Upper lobe of left lung (tissue), 6 donors: ENCODE measurements at regions not wholly inside any gene's neighbourhood (a gene's known extent, or its start where the extent isn't known, plus 50 kb on each side); places are given as distances from the start of the nearest gene placed in this dataset.

ENCODE experiments used
- ATAC-seq, 2 donors: fragments of 200-7000 bp; cut with Tn5 transposase; one replicate each; pipeline ENCODE4 v1.9.1; 2022; ENCODE audit warnings: mild to moderate bottlenecking in 2 of 2, moderate library complexity in 2 of 2; ENCODE audit not compliant: low FRiP score in 2 of 2
- DNase-seq, 2 donors: peaks; one replicate each; pipeline ENCODE4 v3.0.0-alpha.2; 2019 to 2020
- H3K27ac ChIP-seq, 4 donors: fragments of 200-600 bp; sonication (generic); one replicate each; pipeline ENCODE4 v1.5.1; 2016 to 2019
- H3K27me3 ChIP-seq, 4 donors: fragments of 200-600 bp; sonication (generic); one replicate each; pipeline ENCODE4 v1.5.1; 2017 to 2019
- H3K36me3 ChIP-seq, 4 donors: fragments of 200-600 bp; sonication (generic); one replicate each; pipeline ENCODE4 v1.5.1; 2016 to 2019
- H3K4me1 ChIP-seq, 4 donors: fragments of 200-600 bp; sonication (generic); one replicate each; pipeline ENCODE4 v1.5.1; 2018 to 2019
- H3K4me3 ChIP-seq, 4 donors: fragments of 200-600 bp; sonication (generic); one replicate each; pipeline ENCODE4 v1.5.1; 2017 to 2019; ENCODE audit warnings: mild to moderate bottlenecking in 2 of 4, moderate library complexity in 1 of 4
- H3K9me3 ChIP-seq, 4 donors: fragments of 200-600 bp; sonication (generic); one replicate each; pipeline ENCODE4 v1.5.1; 2018 to 2019
- EP300 ChIP-seq, 4 donors: sonication (generic); formaldehyde crosslinking; IDR thresholded peaks; one replicate each; pipeline ENCODE4 v1.5.1; 2017; ENCODE audit warnings: antibody characterized with exemption in 4 of 4, control low read depth in 2 of 4
- POLR2A ChIP-seq, 4 donors: fragments of 450-650 bp; IDR thresholded peaks; one replicate each; pipeline ENCODE4 v1.5.1; 2016 to 2017; ENCODE audit warnings: antibody characterized with exemption in 4 of 4, mild to moderate bottlenecking in 2 of 4
- POLR2AphosphoS5 ChIP-seq, 2 donors: sonication (generic); formaldehyde crosslinking; IDR thresholded peaks; one replicate each; pipeline ENCODE4 v1.5.1; 2017; ENCODE audit warnings: antibody characterized with exemption in 2 of 2
- WGBS, 2 donors: methylation state at CpG; one replicate each; pipeline ENCODE4 v1.1.5; 2017 to 2018; 5-methylcytosine and 5-hydroxymethylcytosine counted together
- TF ChIP-seq, protein P1 (sequence below), 6 experiments: fragments of 450-650 bp in 4 of 6; fragments of 200-600 bp in 2 of 6; sonication (generic) in 2 of 6; IDR thresholded peaks; one replicate each; pipeline ENCODE4 v1.5.1; 2016 to 2019; ENCODE audit warnings: antibody characterized with exemption in 6 of 6
- donor health status: DM: no; HTN: no; CAD: no; lungs with moderate emphysema.
- donor health status: DM: no; HTN: yes; CAD: no; lungs with severe emphysema.

DNA sequence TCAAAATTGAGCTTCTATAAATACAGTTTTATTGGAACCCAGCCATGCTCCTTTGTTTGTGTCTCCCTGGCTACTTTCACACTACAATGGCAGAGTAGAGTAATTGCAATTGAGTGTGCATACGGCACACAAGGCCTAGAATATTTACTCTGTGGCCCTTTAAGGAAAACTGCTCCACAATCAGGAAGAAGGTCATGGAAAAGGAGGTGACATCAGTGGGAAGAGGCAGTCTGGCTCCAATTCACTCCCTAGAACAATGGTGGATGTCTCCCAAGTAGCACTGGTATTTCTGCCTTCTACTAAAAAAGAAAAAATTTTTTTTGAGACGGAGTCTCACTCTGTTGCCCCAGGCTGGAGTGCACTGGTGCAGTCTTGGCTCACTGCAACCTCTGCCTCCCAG, 51.3 kb downstream of the KRTAP19-8 start:
- H3K27ac ChIP-seq, result no peak overlapping the region
- ATAC-seq (no peak), DNase-seq (no peak)

DNA sequence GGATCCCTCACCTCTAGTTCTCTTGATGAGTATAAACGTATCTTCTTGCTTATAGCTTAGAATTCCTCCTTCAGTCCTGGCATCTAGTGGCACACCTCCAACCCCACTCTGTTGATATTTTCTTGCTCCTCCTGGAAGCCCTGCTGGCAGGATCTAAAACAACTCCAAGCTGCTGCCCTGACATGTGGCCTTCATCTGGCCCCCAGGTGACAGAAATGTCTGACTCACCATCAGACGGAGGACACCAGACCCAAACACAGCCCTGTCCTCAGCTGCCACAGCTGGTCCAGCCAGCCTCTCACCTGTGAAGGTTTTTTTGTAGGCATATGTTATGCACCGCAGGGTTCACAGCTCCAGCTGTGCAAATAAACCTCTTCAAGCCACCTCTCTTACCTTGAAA, 53.4 kb downstream of the KRTAP19-8 start:
- Histone ChIP-seq H3K36me3 (no peaks in the 10 kb centered on the region), H3K27ac (no peak overlapping the region), H3K4me1 (no peaks in the 10 kb centered on the region), H3K9me3 (no peaks in the 10 kb centered on the region), H3K4me3 (no peak overlapping the region), H3K27me3 (no peaks in the 10 kb centered on the region)
- DNase-seq (no peak), ATAC-seq (no peak)
- 53 to 64% methylated on average over 3 of the region's 3 CpGs for WGBS, 2 donors
- no peak for TF ChIP-seq POLR2A (IDR thresholded peaks at IDR 0.05)
- TF ChIP-seq, protein P1, sequence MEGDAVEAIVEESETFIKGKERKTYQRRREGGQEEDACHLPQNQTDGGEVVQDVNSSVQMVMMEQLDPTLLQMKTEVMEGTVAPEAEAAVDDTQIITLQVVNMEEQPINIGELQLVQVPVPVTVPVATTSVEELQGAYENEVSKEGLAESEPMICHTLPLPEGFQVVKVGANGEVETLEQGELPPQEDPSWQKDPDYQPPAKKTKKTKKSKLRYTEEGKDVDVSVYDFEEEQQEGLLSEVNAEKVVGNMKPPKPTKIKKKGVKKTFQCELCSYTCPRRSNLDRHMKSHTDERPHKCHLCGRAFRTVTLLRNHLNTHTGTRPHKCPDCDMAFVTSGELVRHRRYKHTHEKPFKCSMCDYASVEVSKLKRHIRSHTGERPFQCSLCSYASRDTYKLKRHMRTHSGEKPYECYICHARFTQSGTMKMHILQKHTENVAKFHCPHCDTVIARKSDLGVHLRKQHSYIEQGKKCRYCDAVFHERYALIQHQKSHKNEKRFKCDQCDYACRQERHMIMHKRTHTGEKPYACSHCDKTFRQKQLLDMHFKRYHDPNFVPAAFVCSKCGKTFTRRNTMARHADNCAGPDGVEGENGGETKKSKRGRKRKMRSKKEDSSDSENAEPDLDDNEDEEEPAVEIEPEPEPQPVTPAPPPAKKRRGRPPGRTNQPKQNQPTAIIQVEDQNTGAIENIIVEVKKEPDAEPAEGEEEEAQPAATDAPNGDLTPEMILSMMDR (IDR thresholded peaks at IDR 0.05), result no peak

More for the DNA sequence above, 51.3 kb downstream of the KRTAP19-8 start:
- no peak for TF ChIP-seq POLR2AphosphoS5 (IDR thresholded peaks at IDR 0.05)
- no peak for TF ChIP-seq POLR2A (IDR thresholded peaks at IDR 0.05)
- TF ChIP-seq EP300 (IDR thresholded peaks at IDR 0.05), result no peak
- TF ChIP-seq, protein P1 (IDR thresholded peaks at IDR 0.05), result no peak
- Histone ChIP-seq H3K9me3 (no peaks in the 10 kb centered on the region), H3K4me3 (no peak overlapping the region), H3K27me3 (no peaks in the 10 kb centered on the region), H3K4me1 (no peaks in the 10 kb centered on the region), H3K36me3 (no peaks in the 10 kb centered on the region)
- 58 to 62% methylated on average over 2 of the region's 2 CpGs for WGBS, 2 donors

DNA sequence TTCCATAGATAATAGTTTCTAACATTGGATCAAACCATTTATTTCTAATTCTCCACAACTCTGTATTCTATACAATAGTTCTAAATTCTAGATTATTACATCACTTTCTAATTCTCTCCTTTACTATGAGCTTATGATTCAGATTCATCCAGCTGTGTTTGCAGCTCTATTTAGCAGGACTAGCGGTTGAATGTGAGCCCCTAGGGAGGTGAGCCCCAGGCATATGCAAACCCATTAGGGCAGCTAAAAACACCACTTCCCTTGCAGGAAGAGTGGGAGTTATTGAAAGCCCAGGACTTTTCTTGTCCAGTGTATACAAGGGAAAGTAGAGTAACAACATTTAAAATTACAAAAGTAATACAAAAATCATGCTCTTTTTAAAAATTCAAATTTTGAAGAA, 56.9 kb downstream of the KRTAP19-8 start:
- H3K4me1 ChIP-seq, result no peaks in the 10 kb centered on the region
- no peak for ATAC-seq
- no peaks in the 10 kb centered on the region for H3K36me3 ChIP-seq
- no peak overlapping the region for H3K27ac ChIP-seq
- DNase-seq, result no peak
- WGBS, 2 donors, result 83 to 91% methylated on average over 1 of the region's 1 CpG
- H3K27me3 ChIP-seq, result no peaks in the 10 kb centered on the region
- H3K9me3 ChIP-seq, result no peaks in the 10 kb centered on the region
- H3K4me3 ChIP-seq, result no peak overlapping the region
- no peak for TF ChIP-seq EP300 (IDR thresholded peaks at IDR 0.05)
- no peak for TF ChIP-seq POLR2AphosphoS5 (IDR thresholded peaks at IDR 0.05)
- TF ChIP-seq, protein P1 (IDR thresholded peaks at IDR 0.05), result no peak
- TF ChIP-seq POLR2A (IDR thresholded peaks at IDR 0.05), result no peak

DNA sequence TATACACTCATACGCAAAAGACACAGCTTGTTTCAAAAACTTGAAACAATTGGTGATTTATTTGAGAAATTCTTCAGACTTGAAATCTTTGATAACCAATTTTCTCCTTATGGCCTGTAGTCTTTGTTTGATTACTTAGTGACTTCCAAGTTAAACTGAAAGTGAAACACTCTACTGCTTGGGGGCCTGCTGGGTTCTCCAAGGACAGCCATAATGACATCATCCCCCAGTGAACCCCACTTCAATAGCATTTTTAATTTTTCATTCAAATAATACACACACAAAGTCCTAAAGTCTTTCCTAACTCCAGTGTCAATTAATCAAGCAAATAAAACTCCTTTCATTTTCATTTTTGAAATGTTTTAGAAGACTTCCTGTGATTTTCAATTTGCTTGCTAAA, 59.2 kb downstream of the KRTAP19-8 start:
- no peak for DNase-seq
- Histone ChIP-seq H3K4me1 (no peaks in the 10 kb centered on the region), H3K9me3 (no peaks in the 10 kb centered on the region), H3K27ac (no peak overlapping the region), H3K4me3 (no peak overlapping the region), H3K27me3 (no peaks in the 10 kb centered on the region), H3K36me3 (no peaks in the 10 kb centered on the region)
- TF ChIP-seq POLR2AphosphoS5 (IDR thresholded peaks at IDR 0.05), result no peak
- TF ChIP-seq EP300 (IDR thresholded peaks at IDR 0.05), result no peak
- TF ChIP-seq, protein P1 (IDR thresholded peaks at IDR 0.05), result no peak
- no peak for TF ChIP-seq POLR2A (IDR thresholded peaks at IDR 0.05)
- no peak for ATAC-seq
- 90 to 94% methylated on average over 1 of the region's 1 CpG for WGBS, 2 donors

DNA sequence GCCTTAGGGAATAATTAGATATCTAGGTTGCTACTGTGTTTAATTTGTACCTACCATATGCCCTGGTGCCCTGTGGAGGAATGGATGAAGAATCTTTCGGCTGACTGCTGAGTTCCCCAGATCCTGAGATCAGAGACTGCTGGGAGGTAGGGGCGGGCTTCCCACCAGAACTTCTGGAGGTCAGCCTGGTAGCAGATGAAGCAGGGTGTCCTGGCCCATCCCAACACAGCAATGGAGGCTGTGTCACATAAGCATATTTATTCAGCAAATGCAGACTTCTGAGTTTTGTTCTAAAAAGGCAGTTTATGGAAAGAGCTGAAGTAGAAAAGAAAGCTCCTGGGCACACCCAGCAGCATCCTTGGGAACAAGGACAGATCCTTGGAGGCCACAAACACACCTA, 74.0 kb downstream of the KRTAP19-8 start:
- WGBS, 2 donors, result 92 to 100% methylated on average over 2 of the region's 2 CpGs
- no peak overlapping the region for H3K4me3 ChIP-seq
- no peak overlapping the region for H3K27ac ChIP-seq
- H3K27me3 ChIP-seq, result no peaks in the 10 kb centered on the region
- ATAC-seq, result no peak
- no peaks in the 10 kb centered on the region for H3K36me3 ChIP-seq
- no peaks in the 10 kb centered on the region for H3K9me3 ChIP-seq
- TF ChIP-seq POLR2AphosphoS5 (IDR thresholded peaks at IDR 0.05), result no peak
- no peak for TF ChIP-seq POLR2A (IDR thresholded peaks at IDR 0.05)
- TF ChIP-seq EP300 (IDR thresholded peaks at IDR 0.05), result no peak
- TF ChIP-seq, protein P1 (IDR thresholded peaks at IDR 0.05), result no peak
- H3K4me1 ChIP-seq, result no peaks in the 10 kb centered on the region
- no peak for DNase-seq
